ENCODE measurements at regions not wholly inside any gene's neighbourhood (a gene's known extent, or its start where the extent isn't known, plus 50 kb on each side); places are given as distances from the start of the nearest gene placed in this dataset.

GRCh38 chr16:74169687-74170376 is 126.8 kb upstream of the PSMD7 start:
- no peak for DNase-seq

GRCh38 chr16:74169066-74169465 is 127.5 kb upstream of the PSMD7 start:
- no peak for DNase-seq

GRCh38 chr16:74168445-74168844 is 128.2 kb upstream of the PSMD7 start:
- no peak for DNase-seq

- no peak for DNase-seq
These were observed 130.2 kb upstream of the PSMD7 start for GRCh38 chr16:74166456-74166855.

GRCh38 chr16:74165566-74166080 is 131.0 kb upstream of the PSMD7 start:
- no peak for DNase-seq

GRCh38 chr16:74160759-74161158 is 135.9 kb upstream of the PSMD7 start:
- DNase-seq, result no peak

- DNase-seq, result no peak
These were observed 142.8 kb upstream of the PSMD7 start for GRCh38 chr16:74153773-74154172.

- no peak for DNase-seq
These were observed 150.0 kb upstream of the PSMD7 start for GRCh38 chr16:74146643-74147042.

GRCh38 chr16:74143171-74143570 is 153.4 kb upstream of the PSMD7 start:
- DNase-seq, result no peak

GRCh38 chr16:74141015-74141414 is 155.6 kb upstream of the PSMD7 start:
- DNase-seq, result no peak

- no peak for DNase-seq
These were observed 156.1 kb upstream of the PSMD7 start for GRCh38 chr16:74140557-74140956.

- DNase-seq, result no peak
These were observed 172.8 kb upstream of the PSMD7 start for GRCh38 chr16:74123826-74124225.

GRCh38 chr16:74123195-74123594 is 173.4 kb upstream of the PSMD7 start:
- no peak for DNase-seq

GRCh38 chr16:74117798-74118197 is 178.8 kb upstream of the PSMD7 start:
- no peak for DNase-seq

GRCh38 chr16:74113545-74113944 is 183.1 kb upstream of the PSMD7 start:
- DNase-seq, result no peak

GRCh38 chr16:74111456-74111982 is 185.1 kb upstream of the PSMD7 start:
- DNase-seq, result no peak

- no peak for DNase-seq
These were observed 188.6 kb upstream of the PSMD7 start for GRCh38 chr16:74107795-74108610.

GRCh38 chr16:74104022-74104421 is 192.6 kb upstream of the PSMD7 start:
- DNase-seq, result no peak

- DNase-seq, result no peak
These were observed 195.1 kb upstream of the PSMD7 start for GRCh38 chr16:74101379-74102137.

GRCh38 chr16:74100395-74101326 is 196.0 kb upstream of the PSMD7 start:
- DNase-seq, result peak; percentile 19

- no peak for DNase-seq
These were observed 197.1 kb upstream of the PSMD7 start for GRCh38 chr16:74099530-74099929.

GRCh38 chr16:74094962-74095361 is 201.7 kb upstream of the PSMD7 start:
- DNase-seq, result no peak
